Endothelial cell (in vitro differentiated cells): ENCODE measurements at regions not wholly inside any gene's neighbourhood (a gene's known extent, or its start where the extent isn't known, plus 50 kb on each side); places are given as distances from the start of the nearest gene placed in this dataset.

Experiments used
- DNase-seq: peaks from one replicate; pipeline ENCODE4 v3.0.0; 2021; ENCODE audit warnings: low spot score
- H3K27ac Mint-ChIP-seq: one replicate; pipeline ENCODE4 v1.8.0; 2021; ENCODE audit warnings: mixed read lengths, inconsistent platforms; ENCODE audit not compliant: unreplicated experiment
- H3K27me3 Mint-ChIP-seq: one replicate; pipeline ENCODE4 v1.8.0; 2021; ENCODE audit warnings: mild to moderate bottlenecking, moderate library complexity, mixed read lengths, inconsistent platforms; ENCODE audit not compliant: unreplicated experiment
- H3K36me3 Mint-ChIP-seq: one replicate; pipeline ENCODE4 v1.8.0; 2021; ENCODE audit warnings: mild to moderate bottlenecking, low read depth, mixed read lengths, inconsistent platforms; ENCODE audit not compliant: unreplicated experiment
- H3K4me1 Mint-ChIP-seq: one replicate; pipeline ENCODE4 v1.8.0; 2021; ENCODE audit warnings: mild to moderate bottlenecking, mixed read lengths, inconsistent platforms; ENCODE audit not compliant: unreplicated experiment
- H3K4me3 Mint-ChIP-seq: one replicate; pipeline ENCODE4 v1.8.0; 2021; ENCODE audit warnings: mild to moderate bottlenecking, mixed read lengths, inconsistent platforms; ENCODE audit not compliant: unreplicated experiment
- H3K9me3 Mint-ChIP-seq: one replicate; pipeline ENCODE4 v1.8.0; 2021; ENCODE audit warnings: mixed read lengths, inconsistent platforms; ENCODE audit not compliant: unreplicated experiment
- CTCF ChIP-seq: fragments of 200-600 bp; sonication (generic); IDR thresholded peaks from one replicate; pipeline ENCODE4 v1.5.0; 2021; ENCODE audit warnings: antibody characterized with exemption; ENCODE audit not compliant: unreplicated experiment

- Mint-ChIP-seq H3K9me3 (no peaks in the 10 kb centered on the region), H3K4me3 (no peak overlapping the region), H3K36me3 (no peaks in the 10 kb centered on the region), H3K4me1 (no peaks in the 10 kb centered on the region), H3K27me3 (no peaks in the 10 kb centered on the region), H3K27ac (no peak overlapping the region)
- TF ChIP-seq CTCF = no peak
- DNase-seq = no peak
These were observed 351.7 kb upstream of the RSPO3 start for GRCh38 chr6:126766820-126767219.

- TF ChIP-seq CTCF = no peak
- H3K4me3 Mint-ChIP-seq = no peak overlapping the region
- no peaks in the 10 kb centered on the region for H3K27me3 Mint-ChIP-seq
These were observed 350.8 kb upstream of the RSPO3 start for GRCh38 chr6:126767711-126768110.

GRCh38 chr6:126770176-126770575 lies 348.3 kb upstream of the RSPO3 start:
- no peak overlapping the region for H3K27ac Mint-ChIP-seq
- H3K9me3 Mint-ChIP-seq = no peaks in the 10 kb centered on the region
- no peak for TF ChIP-seq CTCF
- no peak overlapping the region for H3K4me3 Mint-ChIP-seq
- no peaks in the 10 kb centered on the region for H3K4me1 Mint-ChIP-seq
- H3K36me3 Mint-ChIP-seq = no peaks in the 10 kb centered on the region
- no peaks in the 10 kb centered on the region for H3K27me3 Mint-ChIP-seq
- no peak for DNase-seq

More at GRCh38 chr6:126767711-126768110, 350.8 kb upstream of the RSPO3 start:
- Mint-ChIP-seq H3K4me1 (no peaks in the 10 kb centered on the region), H3K9me3 (no peaks in the 10 kb centered on the region), H3K27ac (no peak overlapping the region), H3K36me3 (no peaks in the 10 kb centered on the region)
- DNase-seq = no peak

- H3K27ac Mint-ChIP-seq = no peak overlapping the region
- no peak for TF ChIP-seq CTCF
- H3K27me3 Mint-ChIP-seq = no peaks in the 10 kb centered on the region
- H3K4me1 Mint-ChIP-seq = no peaks in the 10 kb centered on the region
- no peaks in the 10 kb centered on the region for H3K9me3 Mint-ChIP-seq
- no peak overlapping the region for H3K4me3 Mint-ChIP-seq
- no peak for DNase-seq
- no peaks in the 10 kb centered on the region for H3K36me3 Mint-ChIP-seq
These were observed 345.2 kb upstream of the RSPO3 start for GRCh38 chr6:126773112-126773805.

- no peak for TF ChIP-seq CTCF
- Mint-ChIP-seq H3K27ac (no peak overlapping the region), H3K36me3 (no peaks in the 10 kb centered on the region), H3K9me3 (no peaks in the 10 kb centered on the region), H3K4me3 (no peak overlapping the region), H3K27me3 (no peaks in the 10 kb centered on the region), H3K4me1 (peaks cover 3% of the 10 kb centered on the region)
- DNase-seq = no peak
These were observed 339.1 kb upstream of the RSPO3 start for GRCh38 chr6:126779331-126779730.
